Epithelial cell of proximal tubule (primary cell): ENCODE measurements at regions not wholly inside any gene's neighbourhood (a gene's known extent, or its start where the extent isn't known, plus 50 kb on each side); places are given as distances from the start of the nearest gene placed in this dataset.
"Not testable (repeated sequence)": the region's sequence is repeated elsewhere in the genome, so short reads cannot be mapped to it uniquely, and the experiment has no call there.

Source experiments
- DNase-seq: peaks from one replicate; pipeline ENCODE4 v3.0.0-alpha.2; 2011; ENCODE audit warnings: low read depth
- H3K4me3 ChIP-seq: 2 replicates; pipeline ENCODE4 v1.5.1; 2011; ENCODE audit warnings: low read depth, mild to moderate bottlenecking, low read length
- TF ChIP-seq, protein P1 (sequence below): conservative IDR thresholded peaks from 2 replicates; pipeline ENCODE4 v1.5.1; 2012; ENCODE audit warnings: low read depth, mild to moderate bottlenecking, low read length

DNA sequence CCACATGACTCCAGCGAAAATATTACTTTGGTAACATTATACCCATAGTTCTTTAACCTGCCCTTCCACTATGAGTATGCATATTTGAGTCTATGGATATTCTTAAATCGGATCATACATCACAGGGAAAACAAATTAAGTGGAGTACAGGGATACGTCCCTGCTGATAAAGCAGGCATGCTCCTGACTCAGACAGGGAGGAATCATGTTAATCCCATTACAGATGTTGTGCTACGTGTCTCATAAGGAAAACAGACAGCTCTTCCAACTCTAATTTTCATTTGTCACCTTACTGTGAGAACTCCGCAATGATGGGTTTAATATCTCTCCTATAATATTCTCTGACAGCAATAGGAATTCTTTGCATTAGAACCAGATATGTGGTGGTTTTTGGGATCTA, 469.5 kb upstream of the POM121L12 start:
- DNase-seq, result no peak
- TF ChIP-seq, protein P1, sequence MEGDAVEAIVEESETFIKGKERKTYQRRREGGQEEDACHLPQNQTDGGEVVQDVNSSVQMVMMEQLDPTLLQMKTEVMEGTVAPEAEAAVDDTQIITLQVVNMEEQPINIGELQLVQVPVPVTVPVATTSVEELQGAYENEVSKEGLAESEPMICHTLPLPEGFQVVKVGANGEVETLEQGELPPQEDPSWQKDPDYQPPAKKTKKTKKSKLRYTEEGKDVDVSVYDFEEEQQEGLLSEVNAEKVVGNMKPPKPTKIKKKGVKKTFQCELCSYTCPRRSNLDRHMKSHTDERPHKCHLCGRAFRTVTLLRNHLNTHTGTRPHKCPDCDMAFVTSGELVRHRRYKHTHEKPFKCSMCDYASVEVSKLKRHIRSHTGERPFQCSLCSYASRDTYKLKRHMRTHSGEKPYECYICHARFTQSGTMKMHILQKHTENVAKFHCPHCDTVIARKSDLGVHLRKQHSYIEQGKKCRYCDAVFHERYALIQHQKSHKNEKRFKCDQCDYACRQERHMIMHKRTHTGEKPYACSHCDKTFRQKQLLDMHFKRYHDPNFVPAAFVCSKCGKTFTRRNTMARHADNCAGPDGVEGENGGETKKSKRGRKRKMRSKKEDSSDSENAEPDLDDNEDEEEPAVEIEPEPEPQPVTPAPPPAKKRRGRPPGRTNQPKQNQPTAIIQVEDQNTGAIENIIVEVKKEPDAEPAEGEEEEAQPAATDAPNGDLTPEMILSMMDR, result no peak
- no peak overlapping the region for H3K4me3 ChIP-seq

DNA sequence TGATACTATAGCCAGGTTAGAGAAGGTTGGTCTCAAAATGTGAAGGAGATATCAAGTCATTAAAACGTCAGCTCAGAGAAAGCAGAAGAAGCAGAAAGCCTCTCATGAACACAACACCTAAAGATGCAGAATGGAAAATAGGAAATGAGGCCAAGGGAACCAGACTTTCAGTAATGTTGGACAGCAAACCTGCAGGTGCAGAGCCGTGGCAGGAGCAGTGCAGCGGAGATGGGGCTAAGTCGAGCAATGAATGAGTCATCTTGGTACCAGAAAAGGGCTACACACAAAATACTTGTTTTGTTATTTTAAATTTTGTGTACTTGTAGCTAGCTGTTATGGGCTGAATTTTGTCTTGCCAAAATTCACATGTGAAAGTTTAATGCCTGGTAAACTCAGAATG, 479.6 kb upstream of the POM121L12 start:
- H3K4me3 ChIP-seq, result no peak overlapping the region
- TF ChIP-seq, protein P1, result no peak
- no peak for DNase-seq

DNA sequence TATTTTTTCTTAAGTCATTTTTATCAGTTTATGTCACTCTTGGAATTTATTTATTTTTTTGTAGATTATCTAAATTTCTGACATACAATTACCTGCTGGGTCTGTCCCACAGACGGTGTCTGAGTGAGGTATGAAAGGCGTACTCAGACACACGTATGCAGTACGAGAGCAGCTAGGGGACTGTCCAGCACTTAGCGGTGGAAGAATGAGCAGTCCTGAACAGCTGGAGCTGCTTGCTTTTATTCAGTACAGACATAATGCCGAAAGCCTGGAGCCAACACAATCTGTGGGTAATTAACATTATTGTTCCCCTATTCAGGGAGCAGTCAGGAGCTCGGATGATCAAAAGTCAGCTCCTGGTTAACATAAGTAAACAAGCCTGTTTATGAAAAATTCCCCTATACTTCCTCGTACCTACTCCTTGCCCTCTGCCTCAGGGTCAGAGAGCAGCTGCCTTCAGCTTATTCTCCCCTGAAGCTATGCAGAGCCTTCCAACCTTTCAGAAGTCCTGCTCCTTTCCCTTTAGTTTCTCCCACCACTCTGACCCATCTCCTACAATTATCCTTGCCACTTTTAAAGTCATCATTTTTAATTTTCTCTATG, 488.0 kb upstream of the POM121L12 start:
- no peak overlapping the region for H3K4me3 ChIP-seq
- TF ChIP-seq, protein P1, result no peak
- no peak for DNase-seq

DNA sequence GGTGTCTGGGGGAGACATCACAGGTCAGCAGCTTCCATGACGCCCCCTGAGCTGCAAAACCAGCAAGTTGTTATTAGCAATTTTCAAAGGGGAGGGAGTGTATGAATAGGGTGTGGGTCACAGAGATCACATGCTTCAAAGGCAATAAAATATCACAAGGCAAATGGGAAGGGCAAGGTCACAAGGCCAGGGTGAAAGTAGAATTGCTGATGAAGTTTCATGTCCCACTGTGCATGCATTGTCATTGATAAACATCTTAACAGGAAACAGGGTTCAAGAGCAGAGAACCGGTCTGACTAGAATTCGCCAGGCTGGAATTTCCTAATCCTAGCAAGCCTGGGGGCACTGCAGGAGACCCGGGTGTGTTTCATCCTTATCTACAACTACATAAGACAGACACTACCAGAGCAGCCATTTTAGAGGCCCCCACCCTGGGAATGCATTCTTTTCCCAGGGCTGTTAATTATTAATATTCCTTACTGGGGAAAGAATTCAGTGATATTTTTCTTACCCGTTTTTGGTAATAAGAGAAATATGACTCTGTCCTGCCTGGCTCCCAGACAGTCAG, 494.2 kb upstream of the POM121L12 start:
- H3K4me3 ChIP-seq, DNase-seq: not testable (repeated sequence)

DNA sequence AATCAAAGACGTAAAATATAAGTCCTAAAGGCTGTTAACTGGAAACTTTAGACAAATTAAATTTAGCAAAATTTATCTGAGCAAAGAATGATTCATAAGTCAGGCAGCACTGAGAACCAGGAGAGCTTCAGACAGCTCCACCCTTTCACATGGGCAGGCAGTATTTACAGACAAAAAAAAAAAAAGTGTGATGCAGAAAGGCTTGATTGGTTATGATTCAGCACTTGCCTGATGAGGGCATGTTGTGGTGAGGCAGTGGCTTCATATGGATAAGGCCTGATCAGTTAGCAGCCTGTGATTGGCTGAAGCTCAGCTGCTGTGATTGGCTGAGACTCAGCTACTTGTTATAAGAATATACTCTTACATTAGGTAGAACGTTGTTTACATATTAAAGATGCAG, 495.4 kb upstream of the POM121L12 start:
- TF ChIP-seq, protein P1, result no peak
- no peak for DNase-seq
- H3K4me3 ChIP-seq, result no peak overlapping the region

DNA sequence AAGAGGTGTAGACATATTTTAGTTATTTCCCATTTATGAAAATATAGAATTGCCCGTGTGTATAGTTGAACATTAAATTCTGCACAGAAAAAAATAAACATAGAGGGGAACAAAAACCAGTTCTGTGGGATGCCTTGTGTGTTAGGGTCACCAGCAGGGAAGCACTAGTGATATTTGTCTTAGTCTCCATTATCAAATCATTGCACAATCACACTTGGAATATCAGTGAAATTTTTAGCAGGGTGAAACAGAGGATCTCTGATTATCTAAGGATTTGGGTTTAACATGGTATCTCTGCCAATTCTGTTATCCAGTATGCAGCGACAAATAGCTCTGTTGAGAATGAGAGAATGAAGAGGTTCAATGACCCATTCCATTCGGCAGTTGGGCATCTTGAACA, 496.0 kb upstream of the POM121L12 start:
- no peak overlapping the region for H3K4me3 ChIP-seq
- TF ChIP-seq, protein P1, result no peak
- DNase-seq, result no peak

DNA sequence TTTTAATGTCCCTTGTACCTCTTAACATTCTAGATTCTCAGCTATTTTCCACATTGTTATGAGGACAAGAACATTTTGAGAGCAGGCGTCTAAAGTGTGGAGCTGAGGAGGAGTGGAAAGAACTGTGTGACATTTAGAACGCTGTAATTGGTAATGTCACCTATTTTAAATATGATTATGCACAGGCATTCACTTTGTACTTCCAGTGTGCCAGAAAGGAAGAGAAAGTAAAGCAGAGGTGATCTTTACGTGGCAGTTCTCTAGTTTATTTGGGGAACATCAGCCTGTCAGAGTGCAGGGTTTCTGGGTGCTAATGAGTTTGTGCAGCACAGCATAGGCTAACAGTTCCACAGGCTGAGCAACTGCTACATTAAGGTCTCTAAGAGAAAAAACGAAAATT, 498.4 kb upstream of the POM121L12 start:
- no peak overlapping the region for H3K4me3 ChIP-seq
- no peak for DNase-seq
- TF ChIP-seq, protein P1, result no peak
